ENCODE measurements at regions not wholly inside any gene's neighbourhood (a gene's known extent, or its start where the extent isn't known, plus 50 kb on each side); places are given as distances from the start of the nearest gene placed in this dataset.
"Not testable (repeated sequence)": the region's sequence is repeated elsewhere in the genome, so short reads cannot be mapped to it uniquely, and the experiment has no call there.

DNA sequence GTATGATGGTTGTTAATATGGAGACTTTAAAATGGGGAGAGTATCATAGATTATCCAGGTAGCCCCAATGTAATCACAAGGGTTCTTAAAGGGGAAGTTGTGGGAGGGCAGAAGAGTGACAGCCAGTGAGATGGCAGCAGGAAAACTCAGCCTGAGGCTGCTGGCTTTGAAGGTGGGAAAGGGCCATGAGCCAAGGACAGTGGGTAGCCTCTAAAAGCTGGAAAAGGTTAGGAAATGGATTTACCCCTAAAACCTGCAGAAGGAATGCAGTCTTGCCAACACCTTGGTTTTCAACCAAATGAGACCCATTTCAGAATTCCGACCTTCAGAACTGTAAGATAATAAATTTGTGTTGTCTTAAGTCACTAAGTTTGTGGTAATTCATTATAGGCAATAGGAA lies 68.8 kb upstream of the BLTP1 start:
- no peak for ATAC-seq
- TF ChIP-seq ISL1 (CRISPR knock-in tag; IDR thresholded peaks at IDR 0.05) (no peak), ZNF70 (CRISPR knock-in tag; IDR thresholded peaks at IDR 0.05) (no peak), OSR1 (CRISPR knock-in tag; IDR thresholded peaks at IDR 0.05) (no peak), ZNF565 (CRISPR knock-in tag; conservative IDR thresholded peaks at IDR 0.05; ENCODE audit: low read depth) (no peak), ARNTL (CRISPR knock-in tag; IDR thresholded peaks at IDR 0.05; ENCODE audit: borderline replicate concordance, low read depth) (no peak), ZFP30 (CRISPR knock-in tag; IDR thresholded peaks at IDR 0.05) (no peak), ZNF8 (CRISPR knock-in tag; IDR thresholded peaks at IDR 0.05) (no peak), TCF4 (CRISPR knock-in tag; IDR thresholded peaks at IDR 0.05; ENCODE audit: borderline replicate concordance) (no peak), ZFP3 (CRISPR knock-in tag; IDR thresholded peaks at IDR 0.05) (no peak)
- TF ChIP-seq, protein P1, sequence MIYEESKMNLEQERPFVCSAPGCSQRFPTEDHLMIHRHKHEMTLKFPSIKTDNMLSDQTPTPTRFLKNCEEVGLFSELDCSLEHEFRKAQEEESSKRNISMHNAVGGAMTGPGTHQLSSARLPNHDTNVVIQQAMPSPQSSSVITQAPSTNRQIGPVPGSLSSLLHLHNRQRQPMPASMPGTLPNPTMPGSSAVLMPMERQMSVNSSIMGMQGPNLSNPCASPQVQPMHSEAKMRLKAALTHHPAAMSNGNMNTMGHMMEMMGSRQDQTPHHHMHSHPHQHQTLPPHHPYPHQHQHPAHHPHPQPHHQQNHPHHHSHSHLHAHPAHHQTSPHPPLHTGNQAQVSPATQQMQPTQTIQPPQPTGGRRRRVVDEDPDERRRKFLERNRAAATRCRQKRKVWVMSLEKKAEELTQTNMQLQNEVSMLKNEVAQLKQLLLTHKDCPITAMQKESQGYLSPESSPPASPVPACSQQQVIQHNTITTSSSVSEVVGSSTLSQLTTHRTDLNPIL (CRISPR knock-in tag; IDR thresholded peaks at IDR 0.05; ENCODE audit: low read depth): no peak
- TF ChIP-seq, protein P2, sequence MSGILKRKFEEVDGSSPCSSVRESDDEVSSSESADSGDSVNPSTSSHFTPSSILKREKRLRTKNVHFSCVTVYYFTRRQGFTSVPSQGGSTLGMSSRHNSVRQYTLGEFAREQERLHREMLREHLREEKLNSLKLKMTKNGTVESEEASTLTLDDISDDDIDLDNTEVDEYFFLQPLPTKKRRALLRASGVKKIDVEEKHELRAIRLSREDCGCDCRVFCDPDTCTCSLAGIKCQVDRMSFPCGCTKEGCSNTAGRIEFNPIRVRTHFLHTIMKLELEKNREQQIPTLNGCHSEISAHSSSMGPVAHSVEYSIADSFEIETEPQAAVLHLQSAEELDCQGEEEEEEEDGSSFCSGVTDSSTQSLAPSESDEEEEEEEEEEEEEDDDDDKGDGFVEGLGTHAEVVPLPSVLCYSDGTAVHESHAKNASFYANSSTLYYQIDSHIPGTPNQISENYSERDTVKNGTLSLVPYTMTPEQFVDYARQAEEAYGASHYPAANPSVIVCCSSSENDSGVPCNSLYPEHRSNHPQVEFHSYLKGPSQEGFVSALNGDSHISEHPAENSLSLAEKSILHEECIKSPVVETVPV (CRISPR knock-in tag; IDR thresholded peaks at IDR 0.05): no peak
- TF ChIP-seq, protein P3, sequence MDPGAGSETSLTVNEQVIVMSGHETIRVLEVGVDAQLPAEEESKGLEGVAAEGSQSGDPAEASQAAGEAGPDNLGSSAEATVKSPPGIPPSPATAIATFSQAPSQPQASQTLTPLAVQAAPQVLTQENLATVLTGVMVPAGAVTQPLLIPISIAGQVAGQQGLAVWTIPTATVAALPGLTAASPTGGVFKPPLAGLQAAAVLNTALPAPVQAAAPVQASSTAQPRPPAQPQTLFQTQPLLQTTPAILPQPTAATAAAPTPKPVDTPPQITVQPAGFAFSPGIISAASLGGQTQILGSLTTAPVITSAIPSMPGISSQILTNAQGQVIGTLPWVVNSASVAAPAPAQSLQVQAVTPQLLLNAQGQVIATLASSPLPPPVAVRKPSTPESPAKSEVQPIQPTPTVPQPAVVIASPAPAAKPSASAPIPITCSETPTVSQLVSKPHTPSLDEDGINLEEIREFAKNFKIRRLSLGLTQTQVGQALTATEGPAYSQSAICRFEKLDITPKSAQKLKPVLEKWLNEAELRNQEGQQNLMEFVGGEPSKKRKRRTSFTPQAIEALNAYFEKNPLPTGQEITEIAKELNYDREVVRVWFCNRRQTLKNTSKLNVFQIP (CRISPR knock-in tag; IDR thresholded peaks at IDR 0.05; ENCODE audit: borderline replicate concordance, low read depth): no peak

DNA sequence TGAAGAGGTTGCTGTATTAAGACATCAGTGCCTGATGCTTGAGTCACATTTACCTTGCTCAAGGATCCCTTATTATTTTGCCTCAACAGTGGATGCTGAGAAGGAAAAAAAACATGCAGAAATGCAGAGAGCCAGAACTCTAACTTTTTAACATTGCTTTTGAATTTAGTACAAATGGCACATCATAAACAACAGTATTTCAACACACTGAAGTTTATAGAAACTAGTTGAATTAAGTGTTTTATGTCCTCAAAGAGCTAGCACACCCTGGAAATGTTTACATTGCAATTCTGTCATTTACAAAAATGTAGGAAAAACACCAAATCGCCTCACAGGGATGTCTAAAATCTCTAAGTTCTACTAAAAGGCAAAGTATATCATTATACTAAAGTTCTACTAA lies 69.5 kb upstream of the BLTP1 start:
- TF ChIP-seq PPARA (CRISPR knock-in tag; IDR thresholded peaks at IDR 0.05; ENCODE audit: borderline replicate concordance) (no peak), ARNTL (CRISPR knock-in tag; IDR thresholded peaks at IDR 0.05; ENCODE audit: borderline replicate concordance, low read depth) (no peak), ZNF70 (CRISPR knock-in tag; IDR thresholded peaks at IDR 0.05) (no peak), ESRRG (CRISPR knock-in tag; IDR thresholded peaks at IDR 0.05) (no peak), ZFP30 (CRISPR knock-in tag; IDR thresholded peaks at IDR 0.05) (no peak), GLIS3 (CRISPR knock-in tag; IDR thresholded peaks at IDR 0.05) (no peak), SNAI2 (CRISPR knock-in tag; IDR thresholded peaks at IDR 0.05) (no peak), ZNF8 (CRISPR knock-in tag; IDR thresholded peaks at IDR 0.05) (no peak), BACH2 (CRISPR knock-in tag; IDR thresholded peaks at IDR 0.05; ENCODE audit: borderline replicate concordance) (no peak), ZC3H10 (CRISPR knock-in tag; IDR thresholded peaks at IDR 0.05) (no peak), ISL1 (CRISPR knock-in tag; IDR thresholded peaks at IDR 0.05) (no peak), ZNF565 (CRISPR knock-in tag; conservative IDR thresholded peaks at IDR 0.05; ENCODE audit: low read depth) (no peak), ZFP3 (CRISPR knock-in tag; IDR thresholded peaks at IDR 0.05) (no peak), CSDC2 (CRISPR knock-in tag; IDR thresholded peaks at IDR 0.05) (no peak)
- TF ChIP-seq, protein P4, sequence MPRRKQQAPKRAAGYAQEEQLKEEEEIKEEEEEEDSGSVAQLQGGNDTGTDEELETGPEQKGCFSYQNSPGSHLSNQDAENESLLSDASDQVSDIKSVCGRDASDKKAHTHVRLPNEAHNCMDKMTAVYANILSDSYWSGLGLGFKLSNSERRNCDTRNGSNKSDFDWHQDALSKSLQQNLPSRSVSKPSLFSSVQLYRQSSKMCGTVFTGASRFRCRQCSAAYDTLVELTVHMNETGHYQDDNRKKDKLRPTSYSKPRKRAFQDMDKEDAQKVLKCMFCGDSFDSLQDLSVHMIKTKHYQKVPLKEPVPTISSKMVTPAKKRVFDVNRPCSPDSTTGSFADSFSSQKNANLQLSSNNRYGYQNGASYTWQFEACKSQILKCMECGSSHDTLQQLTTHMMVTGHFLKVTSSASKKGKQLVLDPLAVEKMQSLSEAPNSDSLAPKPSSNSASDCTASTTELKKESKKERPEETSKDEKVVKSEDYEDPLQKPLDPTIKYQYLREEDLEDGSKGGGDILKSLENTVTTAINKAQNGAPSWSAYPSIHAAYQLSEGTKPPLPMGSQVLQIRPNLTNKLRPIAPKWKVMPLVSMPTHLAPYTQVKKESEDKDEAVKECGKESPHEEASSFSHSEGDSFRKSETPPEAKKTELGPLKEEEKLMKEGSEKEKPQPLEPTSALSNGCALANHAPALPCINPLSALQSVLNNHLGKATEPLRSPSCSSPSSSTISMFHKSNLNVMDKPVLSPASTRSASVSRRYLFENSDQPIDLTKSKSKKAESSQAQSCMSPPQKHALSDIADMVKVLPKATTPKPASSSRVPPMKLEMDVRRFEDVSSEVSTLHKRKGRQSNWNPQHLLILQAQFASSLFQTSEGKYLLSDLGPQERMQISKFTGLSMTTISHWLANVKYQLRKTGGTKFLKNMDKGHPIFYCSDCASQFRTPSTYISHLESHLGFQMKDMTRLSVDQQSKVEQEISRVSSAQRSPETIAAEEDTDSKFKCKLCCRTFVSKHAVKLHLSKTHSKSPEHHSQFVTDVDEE (CRISPR knock-in tag; IDR thresholded peaks at IDR 0.05): no peak
- TF ChIP-seq, protein P1 (CRISPR knock-in tag; IDR thresholded peaks at IDR 0.05; ENCODE audit: low read depth): no peak
- TF ChIP-seq, protein P3 (CRISPR knock-in tag; IDR thresholded peaks at IDR 0.05; ENCODE audit: borderline replicate concordance, low read depth): no peak
- TF ChIP-seq, protein P2 (CRISPR knock-in tag; IDR thresholded peaks at IDR 0.05): no peak
- TF ChIP-seq, protein P5, sequence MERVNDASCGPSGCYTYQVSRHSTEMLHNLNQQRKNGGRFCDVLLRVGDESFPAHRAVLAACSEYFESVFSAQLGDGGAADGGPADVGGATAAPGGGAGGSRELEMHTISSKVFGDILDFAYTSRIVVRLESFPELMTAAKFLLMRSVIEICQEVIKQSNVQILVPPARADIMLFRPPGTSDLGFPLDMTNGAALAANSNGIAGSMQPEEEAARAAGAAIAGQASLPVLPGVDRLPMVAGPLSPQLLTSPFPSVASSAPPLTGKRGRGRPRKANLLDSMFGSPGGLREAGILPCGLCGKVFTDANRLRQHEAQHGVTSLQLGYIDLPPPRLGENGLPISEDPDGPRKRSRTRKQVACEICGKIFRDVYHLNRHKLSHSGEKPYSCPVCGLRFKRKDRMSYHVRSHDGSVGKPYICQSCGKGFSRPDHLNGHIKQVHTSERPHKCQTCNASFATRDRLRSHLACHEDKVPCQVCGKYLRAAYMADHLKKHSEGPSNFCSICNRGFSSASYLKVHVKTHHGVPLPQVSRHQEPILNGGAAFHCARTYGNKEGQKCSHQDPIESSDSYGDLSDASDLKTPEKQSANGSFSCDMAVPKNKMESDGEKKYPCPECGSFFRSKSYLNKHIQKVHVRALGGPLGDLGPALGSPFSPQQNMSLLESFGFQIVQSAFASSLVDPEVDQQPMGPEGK (CRISPR knock-in tag; IDR thresholded peaks at IDR 0.05; ENCODE audit: borderline replicate concordance): no peak
- ATAC-seq: no peak

DNA sequence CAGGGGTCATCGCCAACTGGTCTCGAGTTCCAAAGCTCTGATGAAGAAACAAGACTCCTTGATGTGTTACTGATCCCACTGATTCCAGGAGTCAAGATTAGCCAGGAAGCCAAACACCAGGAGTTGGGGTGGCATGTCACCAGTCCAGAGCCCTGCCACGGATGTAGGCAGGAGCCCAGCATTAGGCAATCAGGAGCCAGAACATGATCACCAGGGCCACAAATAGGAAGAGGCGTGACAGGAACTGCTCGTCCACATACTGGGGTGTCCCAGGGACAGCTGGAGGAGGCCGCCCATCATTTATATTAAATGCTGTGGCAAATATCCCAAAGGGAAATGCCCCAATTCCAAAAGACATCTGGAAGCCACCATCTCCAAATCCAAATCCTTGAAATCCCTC lies 74.5 kb upstream of the BLTP1 start:
- not testable (repeated sequence) for ATAC-seq

DNA sequence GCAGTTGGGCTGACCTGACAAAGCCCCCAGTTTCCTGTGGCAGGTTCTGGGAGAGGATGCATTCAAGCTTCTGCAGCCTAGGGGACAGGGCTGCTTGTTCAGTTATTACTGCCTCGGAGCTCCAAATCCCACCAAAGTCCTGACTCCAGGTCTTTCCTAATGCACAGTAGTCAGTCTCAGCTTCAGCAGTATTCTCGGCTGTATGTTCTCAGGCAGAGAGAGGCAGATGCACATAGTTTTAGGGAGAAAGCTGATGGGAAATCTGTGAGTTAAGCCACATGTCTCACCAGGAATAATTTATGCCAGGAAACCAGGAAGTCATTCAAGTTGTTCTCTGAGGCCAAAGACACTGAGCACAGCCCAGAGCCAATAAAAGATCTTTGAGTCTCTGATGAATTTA lies 75.3 kb upstream of the BLTP1 start:
- not testable (repeated sequence) for ATAC-seq
